BJ (cell line): ENCODE measurements at regions not wholly inside any gene's neighbourhood (a gene's known extent, or its start where the extent isn't known, plus 50 kb on each side); places are given as distances from the start of the nearest gene placed in this dataset.

Experiments used
- CTCF ChIA-PET: fragments of 350-600 bp; formaldehyde crosslinking; extraction: SDS; loops from one replicate; lab custom pipeline; 2021; ENCODE audit warnings: antibody characterized with exemption, inconsistent platforms; lab: Yijun Ruan, JAX
- POLR2A ChIA-PET: fragments of 300-600 bp; sonication (Branson Sonifier 250); formaldehyde crosslinking; extraction: SDS; loops from one replicate; lab custom pipeline; 2021; ENCODE audit warnings: antibody characterized with exemption; lab: Charles Lee
- DNase-seq: peaks from one replicate; pipeline ENCODE4 v3.0.0-alpha.2; 2011; ENCODE audit warnings: low read depth
- H3K27me3 ChIP-seq: 2 replicates; pipeline ENCODE4 v1.6.0; 2011; ENCODE audit warnings: low read length; ENCODE audit not compliant: control insufficient read depth, insufficient read depth
- H3K36me3 ChIP-seq: 2 replicates; pipeline ENCODE4 v1.5.1; 2011; ENCODE audit warnings: low read length; ENCODE audit not compliant: control insufficient read depth, insufficient read depth
- H3K4me3 ChIP-seq: 2 replicates; pipeline ENCODE4 v1.5.1; 2011; ENCODE audit warnings: low read depth, mild to moderate bottlenecking, control low read depth, low read length
- TF ChIP-seq, protein P1 (sequence below): IDR thresholded peaks from 2 replicates; pipeline ENCODE4 v1.5.1; 2011; ENCODE audit warnings: low read depth, mild to moderate bottlenecking, control low read depth, inconsistent platforms, low read length, moderate library complexity; ENCODE audit not compliant: insufficient read depth

DNA sequence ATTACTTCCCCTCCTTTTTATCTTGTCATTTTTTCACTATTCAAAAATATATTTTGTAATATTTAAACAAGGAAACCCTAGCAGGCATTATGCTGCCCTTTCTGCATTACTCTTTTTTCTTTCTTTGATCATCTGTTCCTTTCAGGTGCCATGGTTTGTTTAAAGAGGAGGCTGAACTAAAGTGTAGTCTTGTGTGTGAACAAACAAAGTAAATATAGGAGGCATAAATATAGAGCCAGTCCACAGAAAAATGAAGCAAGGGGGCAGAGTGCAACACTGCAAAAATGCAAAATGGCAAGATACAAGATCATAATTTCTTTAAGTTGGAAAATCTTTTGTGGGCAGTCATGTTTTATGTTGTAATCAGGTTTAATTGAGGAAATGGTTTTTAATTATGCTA is 947.3 kb upstream of the COX7C start:
- Histone ChIP-seq H3K4me3 (no peak overlapping the region), H3K27me3 (no peaks in the 10 kb centered on the region), H3K36me3 (no peaks in the 10 kb centered on the region)
- ChIA-PET POLR2A (no interaction called here), CTCF (no interaction called here)
- TF ChIP-seq, protein P1, sequence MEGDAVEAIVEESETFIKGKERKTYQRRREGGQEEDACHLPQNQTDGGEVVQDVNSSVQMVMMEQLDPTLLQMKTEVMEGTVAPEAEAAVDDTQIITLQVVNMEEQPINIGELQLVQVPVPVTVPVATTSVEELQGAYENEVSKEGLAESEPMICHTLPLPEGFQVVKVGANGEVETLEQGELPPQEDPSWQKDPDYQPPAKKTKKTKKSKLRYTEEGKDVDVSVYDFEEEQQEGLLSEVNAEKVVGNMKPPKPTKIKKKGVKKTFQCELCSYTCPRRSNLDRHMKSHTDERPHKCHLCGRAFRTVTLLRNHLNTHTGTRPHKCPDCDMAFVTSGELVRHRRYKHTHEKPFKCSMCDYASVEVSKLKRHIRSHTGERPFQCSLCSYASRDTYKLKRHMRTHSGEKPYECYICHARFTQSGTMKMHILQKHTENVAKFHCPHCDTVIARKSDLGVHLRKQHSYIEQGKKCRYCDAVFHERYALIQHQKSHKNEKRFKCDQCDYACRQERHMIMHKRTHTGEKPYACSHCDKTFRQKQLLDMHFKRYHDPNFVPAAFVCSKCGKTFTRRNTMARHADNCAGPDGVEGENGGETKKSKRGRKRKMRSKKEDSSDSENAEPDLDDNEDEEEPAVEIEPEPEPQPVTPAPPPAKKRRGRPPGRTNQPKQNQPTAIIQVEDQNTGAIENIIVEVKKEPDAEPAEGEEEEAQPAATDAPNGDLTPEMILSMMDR = no peak
- DNase-seq = no peak

DNA sequence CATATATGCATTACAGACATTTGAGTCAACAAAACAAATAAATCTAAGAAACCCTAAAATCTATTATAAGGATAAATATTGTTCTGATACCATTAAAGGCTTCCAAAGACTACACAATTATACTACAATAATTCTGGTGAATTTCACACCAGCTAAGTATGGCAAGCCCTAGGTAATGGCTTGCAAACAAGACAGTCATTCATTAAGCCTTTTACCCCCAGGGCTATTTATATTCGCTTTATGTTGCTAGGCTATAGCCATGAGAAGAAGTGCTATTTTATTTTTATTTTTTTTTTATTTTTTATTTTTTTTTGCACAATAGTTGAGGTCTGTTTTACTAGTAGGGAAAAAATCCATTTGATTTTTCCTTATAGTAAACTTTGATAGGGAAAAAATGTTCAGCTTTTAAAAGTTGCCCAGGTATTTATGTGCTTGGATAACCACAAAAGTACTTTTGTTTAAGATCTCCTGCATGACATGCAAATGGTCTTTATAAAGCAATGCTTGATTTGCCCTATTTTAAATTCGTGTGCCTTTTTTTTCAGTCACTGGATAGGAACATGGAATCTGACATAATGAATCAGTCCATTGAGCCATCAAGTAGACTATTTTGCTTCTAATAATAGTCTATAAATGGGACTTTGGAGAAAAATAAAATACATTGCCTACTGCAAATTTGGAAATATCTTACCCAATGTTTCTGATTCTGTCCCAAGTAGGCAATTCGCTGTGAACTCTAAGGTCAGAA is 946.3 kb upstream of the COX7C start:
- H3K36me3 ChIP-seq = no peaks in the 10 kb centered on the region
- POLR2A ChIA-PET = no interaction called here
- H3K4me3 ChIP-seq = no peak overlapping the region
- H3K27me3 ChIP-seq = no peaks in the 10 kb centered on the region
- DNase-seq = no peak
- CTCF ChIA-PET = no interaction called here
- TF ChIP-seq, protein P1 = no peak

DNA sequence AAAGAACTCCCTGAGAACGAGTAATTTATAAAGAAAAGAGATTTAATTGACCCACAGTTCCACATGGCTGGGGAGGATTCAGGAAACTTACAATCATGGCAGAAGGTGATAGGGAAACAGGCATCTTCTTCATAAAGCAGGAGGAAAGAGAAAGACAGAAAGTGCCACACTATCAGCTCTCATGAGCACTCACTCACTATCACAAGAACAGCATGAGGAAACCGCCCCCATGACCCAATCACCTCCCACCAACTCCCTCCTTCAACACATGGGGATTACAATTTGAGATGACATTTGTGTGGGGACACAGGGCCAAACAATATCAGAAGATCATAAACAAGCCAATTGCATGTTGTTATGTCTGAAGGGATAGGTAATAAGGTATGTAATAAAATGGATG is 935.9 kb upstream of the COX7C start:
- no peak overlapping the region for H3K4me3 ChIP-seq
- ChIA-PET CTCF (no interaction called here), POLR2A (no interaction called here)
- no peaks in the 10 kb centered on the region for H3K36me3 ChIP-seq
- TF ChIP-seq, protein P1 = no peak
- H3K27me3 ChIP-seq = no peaks in the 10 kb centered on the region
- no peak for DNase-seq

DNA sequence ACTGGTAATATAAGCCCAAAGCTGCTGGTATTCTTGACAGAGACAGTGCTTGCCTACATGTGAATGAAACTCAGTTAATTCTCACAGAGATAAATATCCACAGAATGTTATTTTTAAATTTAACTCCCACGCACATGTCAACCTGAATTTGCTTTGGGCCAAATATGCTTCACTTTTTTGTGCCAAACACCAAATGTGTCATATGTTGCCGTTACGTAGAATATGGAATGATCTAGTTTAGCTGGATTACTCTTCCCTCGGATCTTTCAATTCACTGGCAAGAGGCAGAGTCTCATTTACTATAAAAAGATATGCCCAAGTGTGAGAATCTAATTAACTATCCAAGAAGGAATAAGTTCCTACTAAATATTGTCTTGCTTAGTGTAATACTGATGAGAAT is 933.4 kb upstream of the COX7C start:
- Histone ChIP-seq H3K4me3 (no peak overlapping the region), H3K36me3 (no peaks in the 10 kb centered on the region), H3K27me3 (no peaks in the 10 kb centered on the region)
- DNase-seq = no peak
- POLR2A ChIA-PET = no interaction called here
- TF ChIP-seq, protein P1 = no peak
- CTCF ChIA-PET = no interaction called here

DNA sequence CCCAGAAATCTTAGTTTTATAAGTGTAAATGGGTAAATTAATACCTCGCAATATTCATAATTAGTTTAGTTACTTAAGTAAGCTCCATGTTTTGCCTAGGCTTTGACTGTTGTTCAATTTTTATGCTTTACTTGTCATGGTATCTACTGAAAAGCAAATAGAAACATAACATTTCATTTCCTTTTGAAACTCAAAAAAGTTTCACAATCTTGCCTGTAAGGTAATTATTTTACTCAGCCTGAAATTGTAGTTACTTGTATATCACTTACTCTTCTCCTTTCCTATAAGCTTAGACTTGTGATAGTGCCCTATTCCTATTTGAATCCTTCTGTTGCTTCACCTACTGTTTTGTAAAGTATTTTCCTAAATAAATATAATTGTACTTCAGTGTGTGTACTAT is 914.4 kb upstream of the COX7C start:
- no peak for DNase-seq
- Histone ChIP-seq H3K27me3 (no peaks in the 10 kb centered on the region), H3K36me3 (no peaks in the 10 kb centered on the region), H3K4me3 (no peak overlapping the region)
- ChIA-PET CTCF (no interaction called here), POLR2A (no interaction called here)
- TF ChIP-seq, protein P1 = no peak
